ENCODE measurements at regions not wholly inside any gene's neighbourhood (a gene's known extent, or its start where the extent isn't known, plus 50 kb on each side); places are given as distances from the start of the nearest gene placed in this dataset.

GRCh38 chr14:58749066-58749669 lies 111.4 kb downstream of the DACT1 start:
- Mint-ChIP-seq H3K27ac (no peak overlapping the region), H3K36me3 (no peaks in the 10 kb centered on the region), H3K4me1 (0 out of 2 replicates have a peak, but pooled peaks cover 2% of the 10 kb centered on the region), H3K27me3 (ENCODE audit: low read depth) (no peaks in the 10 kb centered on the region), H3K9me3 (no peaks in the 10 kb centered on the region), H3K4me3 (no peak overlapping the region)
- ChIA-PET CTCF (no interaction called here), POLR2A (no interaction called here)
- no peak for TF ChIP-seq SP1 (CRISPR knock-in tag; conservative IDR thresholded peaks at IDR 0.05)
- no peak for TF ChIP-seq TCF7 (CRISPR knock-in tag; IDR thresholded peaks at IDR 0.05; ENCODE audit: low read depth)
- no peak for TF ChIP-seq E2F4 (CRISPR knock-in tag; IDR thresholded peaks at IDR 0.05; ENCODE audit: borderline replicate concordance, low read depth)
- no peak for TF ChIP-seq ARID4B (CRISPR knock-in tag; IDR thresholded peaks at IDR 0.05; ENCODE audit: borderline replicate concordance)
- TF ChIP-seq NR1H2 (CRISPR knock-in tag; IDR thresholded peaks at IDR 0.05), result no peak
- DNase-seq (ENCODE audit: low spot score) (no peak), ATAC-seq (no peak)

GRCh38 chr14:58750321-58751269 lies 112.8 kb downstream of the DACT1 start:
- no peak overlapping the region for H3K4me3 Mint-ChIP-seq
- H3K36me3 Mint-ChIP-seq, result no peaks in the 10 kb centered on the region
- H3K4me1 Mint-ChIP-seq, result peaks cover 8% of the 10 kb centered on the region
- DNase-seq (ENCODE audit: low spot score) (no peak), ATAC-seq (no peak)
- ChIA-PET POLR2A (no interaction called here), CTCF (no interaction called here)
- H3K27ac Mint-ChIP-seq, result no peak overlapping the region
- TF ChIP-seq KAT7 (CRISPR knock-in tag; IDR thresholded peaks at IDR 0.05; ENCODE audit: borderline replicate concordance) (no peak), ZBTB21 (CRISPR knock-in tag; IDR thresholded peaks at IDR 0.05; ENCODE audit: borderline replicate concordance) (no peak), E2F4 (CRISPR knock-in tag; IDR thresholded peaks at IDR 0.05; ENCODE audit: borderline replicate concordance, low read depth) (no peak), E2F5 (CRISPR knock-in tag; IDR thresholded peaks at IDR 0.05) (no peak)
- H3K27me3 Mint-ChIP-seq (ENCODE audit: low read depth), result no peaks in the 10 kb centered on the region
- H3K9me3 Mint-ChIP-seq, result no peaks in the 10 kb centered on the region

- Mint-ChIP-seq H3K4me1 (peaks cover 20% of the 10 kb centered on the region), H3K27me3 (ENCODE audit: low read depth) (no peaks in the 10 kb centered on the region), H3K36me3 (no peaks in the 10 kb centered on the region), H3K4me3 (no peak overlapping the region), H3K27ac (no peak overlapping the region), H3K9me3 (no peaks in the 10 kb centered on the region)
- ChIA-PET POLR2A (no interaction called here), CTCF (interaction anchor here (1.3 to 1.4 kb wide), 2 partner anchors 8 to 267 kb away, joined by 3 read pairs; no protein-coding TSS in a partner anchor)
- ATAC-seq, result no peak
- DNase-seq (ENCODE audit: low spot score), result no peak
- TF ChIP-seq FOXP1 (CRISPR knock-in tag; IDR thresholded peaks at IDR 0.05; ENCODE audit: borderline replicate concordance) (no peak), E2F5 (CRISPR knock-in tag; IDR thresholded peaks at IDR 0.05) (no peak), ZNF416 (CRISPR knock-in tag; IDR thresholded peaks at IDR 0.05) (no peak), ZNF219 (CRISPR knock-in tag; IDR thresholded peaks at IDR 0.05; ENCODE audit: borderline replicate concordance) (no peak), MAX (CRISPR knock-in tag; IDR thresholded peaks at IDR 0.05) (no peak)
Observed at GRCh38 chr14:58751788-58752187, 114.0 kb downstream of the DACT1 start.
